22Rv1 (cell line): ENCODE measurements at regions not wholly inside any gene's neighbourhood (a gene's known extent, or its start where the extent isn't known, plus 50 kb on each side); places are given as distances from the start of the nearest gene placed in this dataset.

ENCODE experiments used
- H3K27ac ChIP-seq: fragments of 450-650 bp; 2 replicates; pipeline ENCODE4 v1.5.1; 2017
- CTCF ChIP-seq: fragments of 450-650 bp; IDR thresholded peaks from 2 replicates; pipeline ENCODE4 v1.5.1; 2017; ENCODE audit warnings: mild to moderate bottlenecking
- ZFX ChIP-seq: fragments of 450-650 bp; IDR thresholded peaks from 2 replicates; pipeline ENCODE4 v1.6.1; 2017; ENCODE audit warnings: antibody characterized with exemption, borderline replicate concordance

- TF ChIP-seq ZFX = no peak
- TF ChIP-seq CTCF = no peak
- no peak overlapping the region for H3K27ac ChIP-seq
These were observed 61.9 kb upstream of the ATP1A1 start for GRCh38 chr1:116311193-116311592.

- TF ChIP-seq ZFX (no peak), CTCF (no peak)
- H3K27ac ChIP-seq = no peak overlapping the region
These were observed 61.0 kb upstream of the ATP1A1 start for GRCh38 chr1:116311756-116312680.

GRCh38 chr1:116312681-116313069 is 60.4 kb upstream of the ATP1A1 start:
- no peak for TF ChIP-seq CTCF
- no peak for TF ChIP-seq ZFX
- H3K27ac ChIP-seq = no peak overlapping the region

GRCh38 chr1:116313776-116314175 is 59.3 kb upstream of the ATP1A1 start:
- H3K27ac ChIP-seq = no peak overlapping the region
- TF ChIP-seq ZFX = no peak
- no peak for TF ChIP-seq CTCF

GRCh38 chr1:116314305-116314919 is 58.6 kb upstream of the ATP1A1 start:
- H3K27ac ChIP-seq = no peak overlapping the region

GRCh38 chr1:116316373-116316772 is 56.7 kb upstream of the ATP1A1 start:
- no peak overlapping the region for H3K27ac ChIP-seq
- TF ChIP-seq CTCF (no peak), ZFX (no peak)

More at GRCh38 chr1:116314305-116314919, 58.6 kb upstream of the ATP1A1 start:
- TF ChIP-seq CTCF (no peak), ZFX (no peak)

GRCh38 chr1:116318897-116319296 is 54.1 kb upstream of the ATP1A1 start:
- no peak for TF ChIP-seq CTCF
- no peak for TF ChIP-seq ZFX
- no peak overlapping the region for H3K27ac ChIP-seq
